Smooth muscle cell (in vitro differentiated cells): ENCODE measurements at regions not wholly inside any gene's neighbourhood (a gene's known extent, or its start where the extent isn't known, plus 50 kb on each side); places are given as distances from the start of the nearest gene placed in this dataset.

ENCODE experiments used
- DNase-seq: peaks from one replicate; lab custom pipeline; 2025; ENCODE audit not compliant: unreplicated experiment; lab: John Stamatoyannopoulos, UW
- H2AFZ ChIP-seq: fragments of 200-600 bp; sonication (generic); 2 replicates; pipeline ENCODE4 v1.6.0; 2016; ENCODE audit warnings: antibody characterized with exemption, low read depth, mild to moderate bottlenecking
- H3F3A ChIP-seq: fragments of 200-600 bp; sonication (generic); 2 replicates; pipeline ENCODE4 v1.6.0; 2017; ENCODE audit warnings: antibody characterized with exemption, low read depth
- H3K27ac ChIP-seq: fragments of 200-600 bp; sonication (generic); 2 replicates; pipeline ENCODE4 v1.5.1; 2016; ENCODE audit warnings: low read depth, mild to moderate bottlenecking
- H3K27me3 ChIP-seq: fragments of 200-600 bp; sonication (generic); 2 replicates; pipeline ENCODE4 v1.6.1; 2016; ENCODE audit warnings: low read depth, mild to moderate bottlenecking
- H3K36me3 ChIP-seq: fragments of 200-600 bp; sonication (generic); 2 replicates; pipeline ENCODE4 v1.5.1; 2016; ENCODE audit warnings: low read depth
- H3K4me1 ChIP-seq: fragments of 200-600 bp; sonication (generic); 2 replicates; pipeline ENCODE4 v1.5.1; 2016; ENCODE audit warnings: low read depth
- H3K4me2 ChIP-seq: fragments of 200-600 bp; sonication (generic); 2 replicates; pipeline ENCODE4 v1.6.0; 2016; ENCODE audit warnings: mild to moderate bottlenecking
- H3K4me3 ChIP-seq: fragments of 200-600 bp; sonication (generic); 2 replicates; pipeline ENCODE4 v1.5.1; 2016; ENCODE audit warnings: mild to moderate bottlenecking
- H3K79me2 ChIP-seq: fragments of 200-600 bp; sonication (generic); 2 replicates; pipeline ENCODE4 v1.6.0; 2016; ENCODE audit warnings: low read depth, mild to moderate bottlenecking
- H3K9ac ChIP-seq: fragments of 200-600 bp; sonication (generic); 2 replicates; pipeline ENCODE4 v1.6.0; 2016; ENCODE audit warnings: low read depth
- H3K9me3 ChIP-seq: fragments of 200-600 bp; sonication (generic); replicated peaks from 2 replicates; pipeline ENCODE4 v1.5.1; 2016; ENCODE audit warnings: low read depth
- H4K20me1 ChIP-seq: fragments of 200-600 bp; sonication (generic); 2 replicates; pipeline ENCODE4 v1.6.0; 2016; ENCODE audit warnings: low read depth
- WGBS: methylation state at CpG from one replicate; pipeline ENCODE4 v1.1.7; 2016; ENCODE audit warnings: low lambda C conversion rate; 5-methylcytosine and 5-hydroxymethylcytosine counted together
- TF ChIP-seq, protein P1 (sequence below): fragments of 200-600 bp; sonication (generic); IDR thresholded peaks from 2 replicates; pipeline ENCODE4 v1.5.1; 2017; ENCODE audit warnings: borderline replicate concordance, mild to moderate bottlenecking, antibody characterized with exemption; ENCODE audit not compliant: insufficient read depth, poor library complexity, severe bottlenecking

DNA sequence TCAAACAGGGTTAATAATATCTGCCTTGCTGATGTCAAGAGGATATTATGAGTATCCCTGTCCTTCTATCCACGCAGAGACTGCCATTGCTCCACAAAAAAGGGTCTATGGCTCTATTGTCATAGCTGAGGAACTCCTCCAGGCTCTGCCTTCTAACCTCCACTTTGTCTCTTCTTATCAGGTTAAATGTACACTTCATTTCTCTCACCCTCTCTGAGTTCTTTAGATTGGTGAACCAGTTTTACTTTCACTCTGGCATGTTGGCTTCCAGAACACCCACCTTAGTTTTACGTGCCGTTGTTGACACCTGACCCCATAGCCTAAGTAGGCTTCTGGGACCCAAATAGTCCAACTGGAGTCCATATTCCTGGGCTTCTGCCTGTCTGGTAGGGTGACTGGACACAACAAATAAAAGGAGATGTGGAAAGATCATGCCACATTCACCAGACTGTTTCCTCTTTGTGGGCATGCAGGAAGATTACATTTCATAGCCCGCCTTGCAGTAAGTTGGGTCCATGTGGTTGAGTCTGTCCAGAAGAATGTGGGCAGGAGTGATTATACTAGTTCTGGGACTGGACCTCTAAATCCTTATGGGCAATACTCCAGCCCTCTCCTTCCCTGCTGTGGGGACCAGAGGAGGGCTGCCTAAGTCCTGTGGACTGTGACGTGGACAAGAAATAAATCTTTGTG lies 350.4 kb upstream of the CLINT1 start:
- no peaks in the 10 kb centered on the region for H3K36me3 ChIP-seq
- no peaks in the 10 kb centered on the region for H3K79me2 ChIP-seq
- no peaks in the 10 kb centered on the region for H3K27me3 ChIP-seq
- no peak overlapping the region for H3K9ac ChIP-seq
- H3K27ac ChIP-seq, result no peak overlapping the region
- H3K4me1 ChIP-seq, result no peaks in the 10 kb centered on the region
- H2AFZ ChIP-seq, result no peak overlapping the region
- H4K20me1 ChIP-seq, result no peaks in the 10 kb centered on the region
- WGBS, result 82% methylated on average over 5 of the region's 5 CpGs
- no peaks in the 10 kb centered on the region for H3F3A ChIP-seq
- H3K4me3 ChIP-seq, result no peak overlapping the region
- TF ChIP-seq, protein P1, sequence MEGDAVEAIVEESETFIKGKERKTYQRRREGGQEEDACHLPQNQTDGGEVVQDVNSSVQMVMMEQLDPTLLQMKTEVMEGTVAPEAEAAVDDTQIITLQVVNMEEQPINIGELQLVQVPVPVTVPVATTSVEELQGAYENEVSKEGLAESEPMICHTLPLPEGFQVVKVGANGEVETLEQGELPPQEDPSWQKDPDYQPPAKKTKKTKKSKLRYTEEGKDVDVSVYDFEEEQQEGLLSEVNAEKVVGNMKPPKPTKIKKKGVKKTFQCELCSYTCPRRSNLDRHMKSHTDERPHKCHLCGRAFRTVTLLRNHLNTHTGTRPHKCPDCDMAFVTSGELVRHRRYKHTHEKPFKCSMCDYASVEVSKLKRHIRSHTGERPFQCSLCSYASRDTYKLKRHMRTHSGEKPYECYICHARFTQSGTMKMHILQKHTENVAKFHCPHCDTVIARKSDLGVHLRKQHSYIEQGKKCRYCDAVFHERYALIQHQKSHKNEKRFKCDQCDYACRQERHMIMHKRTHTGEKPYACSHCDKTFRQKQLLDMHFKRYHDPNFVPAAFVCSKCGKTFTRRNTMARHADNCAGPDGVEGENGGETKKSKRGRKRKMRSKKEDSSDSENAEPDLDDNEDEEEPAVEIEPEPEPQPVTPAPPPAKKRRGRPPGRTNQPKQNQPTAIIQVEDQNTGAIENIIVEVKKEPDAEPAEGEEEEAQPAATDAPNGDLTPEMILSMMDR, result no peak
- DNase-seq, result no peak
- H3K9me3 ChIP-seq, result no peaks in the 10 kb centered on the region
- H3K4me2 ChIP-seq, result no peak overlapping the region

DNA sequence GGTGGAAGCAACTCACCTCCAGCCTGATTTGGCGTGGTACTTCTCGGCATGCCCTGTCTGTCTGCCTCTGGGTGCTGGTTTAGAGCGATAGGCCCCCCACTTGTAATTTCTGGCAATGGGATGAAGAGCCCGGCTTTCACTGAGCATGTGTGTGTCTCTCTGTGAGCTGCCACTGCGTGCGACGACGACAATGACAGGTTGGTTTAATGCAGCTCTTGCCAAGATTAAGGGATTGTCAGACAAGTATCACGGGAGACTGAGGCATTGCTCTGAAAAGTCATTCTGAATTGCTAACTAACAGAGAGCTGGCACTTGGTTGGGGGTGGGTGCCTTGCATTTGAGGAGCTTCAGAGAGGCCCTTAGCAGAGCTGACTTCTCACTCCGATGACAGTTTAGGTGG lies 348.8 kb upstream of the CLINT1 start:
- WGBS, result 87% methylated on average over 10 of the region's 10 CpGs

DNA sequence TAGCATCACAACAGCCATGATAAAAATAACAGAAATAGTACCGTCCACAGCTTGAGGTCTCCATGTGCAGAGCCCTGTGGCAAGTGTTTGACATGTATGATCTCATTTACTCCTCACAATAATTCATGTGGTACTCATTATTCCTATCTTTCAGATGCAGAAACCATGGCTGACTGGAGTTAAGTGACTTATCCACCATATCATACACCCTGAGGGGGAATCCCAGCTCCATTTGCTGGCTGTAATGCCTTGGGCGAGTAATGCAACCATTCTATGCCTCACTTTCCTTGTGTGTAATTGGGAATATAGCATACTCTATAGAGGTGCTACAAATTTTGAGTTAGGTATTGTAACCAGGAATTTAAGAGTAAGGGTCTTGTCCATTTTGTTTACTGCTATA lies 347.0 kb upstream of the CLINT1 start:
- H3K27ac ChIP-seq, result no peak overlapping the region
- no peaks in the 10 kb centered on the region for H3F3A ChIP-seq
- H3K4me1 ChIP-seq, result no peaks in the 10 kb centered on the region
- no peaks in the 10 kb centered on the region for H3K79me2 ChIP-seq
- no peaks in the 10 kb centered on the region for H3K27me3 ChIP-seq
- WGBS, result 91% methylated on average over 2 of the region's 2 CpGs
- no peak for DNase-seq
- H3K4me3 ChIP-seq, result no peak overlapping the region
- H3K9me3 ChIP-seq, result no peaks in the 10 kb centered on the region
- H3K4me2 ChIP-seq, result no peak overlapping the region
- no peaks in the 10 kb centered on the region for H3K36me3 ChIP-seq
- no peak overlapping the region for H2AFZ ChIP-seq
- H4K20me1 ChIP-seq, result no peaks in the 10 kb centered on the region
- TF ChIP-seq, protein P1, result no peak
- H3K9ac ChIP-seq, result no peak overlapping the region

More for the DNA sequence above, 348.8 kb upstream of the CLINT1 start:
- Histone ChIP-seq H3K4me3 (no peak overlapping the region), H3K9me3 (no peaks in the 10 kb centered on the region), H3K4me1 (no peaks in the 10 kb centered on the region), H2AFZ (no peak overlapping the region), H3F3A (no peaks in the 10 kb centered on the region), H4K20me1 (no peaks in the 10 kb centered on the region), H3K9ac (no peak overlapping the region), H3K27ac (no peak overlapping the region), H3K4me2 (no peak overlapping the region), H3K36me3 (no peaks in the 10 kb centered on the region), H3K27me3 (no peaks in the 10 kb centered on the region), H3K79me2 (no peaks in the 10 kb centered on the region)
- DNase-seq, result no peak
- TF ChIP-seq, protein P1, result no peak

DNA sequence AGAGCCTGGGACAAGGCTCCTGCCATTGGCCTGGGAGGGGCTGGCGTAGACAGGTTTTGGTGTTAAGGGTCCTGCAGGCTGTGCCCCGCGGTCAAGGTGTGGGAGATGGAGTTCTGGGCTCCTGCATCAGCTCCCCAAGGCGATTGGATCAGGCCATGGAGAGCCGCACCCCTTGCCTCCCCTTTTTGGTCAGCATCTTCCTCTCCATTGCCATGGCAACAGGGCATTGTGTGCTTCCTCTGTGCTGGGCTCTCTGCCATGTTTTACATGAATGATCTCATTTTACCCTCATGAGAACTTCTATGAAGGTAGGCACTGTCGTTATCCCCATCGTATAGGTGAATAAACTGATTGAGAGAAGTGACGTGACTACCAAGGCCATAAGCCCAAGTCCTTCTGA lies 344.3 kb upstream of the CLINT1 start:
- Histone ChIP-seq H3F3A (no peaks in the 10 kb centered on the region), H3K4me1 (no peaks in the 10 kb centered on the region), H3K9me3 (no peaks in the 10 kb centered on the region), H3K79me2 (no peaks in the 10 kb centered on the region), H4K20me1 (no peaks in the 10 kb centered on the region), H3K27me3 (no peaks in the 10 kb centered on the region), H3K27ac (no peak overlapping the region), H3K36me3 (no peaks in the 10 kb centered on the region), H3K4me3 (no peak overlapping the region), H3K4me2 (no peak overlapping the region), H2AFZ (no peak overlapping the region), H3K9ac (no peak overlapping the region)
- 85% methylated on average over 8 of the region's 8 CpGs for WGBS
- TF ChIP-seq, protein P1, result no peak
- DNase-seq, result no peak
